ENCODE measurements at regions not wholly inside any gene's neighbourhood (a gene's known extent, or its start where the extent isn't known, plus 50 kb on each side); places are given as distances from the start of the nearest gene placed in this dataset.
"Not testable (repeated sequence)": the region's sequence is repeated elsewhere in the genome, so short reads cannot be mapped to it uniquely, and the experiment has no call there.

- not testable (repeated sequence) for DNase-seq (ENCODE audit: low read depth, low spot score)
Observed at GRCh38 chr3:127046690-127047089, 63.8 kb downstream of the PLXNA1 start.

DNA sequence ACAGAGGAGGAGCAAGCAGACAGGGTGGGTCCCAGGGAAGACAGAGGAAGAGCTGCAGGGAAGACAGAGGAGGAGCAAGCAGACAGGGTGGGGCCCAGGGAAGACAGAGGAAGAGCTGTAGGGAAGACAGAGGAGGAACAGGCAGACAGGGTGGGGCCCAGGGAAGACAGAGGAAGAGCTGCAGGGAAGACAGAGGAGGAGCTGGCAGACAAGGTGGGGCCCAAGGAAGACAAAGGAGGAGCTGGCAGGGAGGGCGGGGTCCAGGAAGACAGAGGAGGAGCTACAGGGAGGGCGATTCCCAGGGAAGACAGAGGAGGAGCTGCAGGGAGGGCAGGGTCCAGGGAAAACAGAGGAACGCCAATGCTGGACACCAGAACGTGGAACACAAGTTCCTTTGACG lies 66.5 kb downstream of the PLXNA1 start:
- DNase-seq (ENCODE audit: low read depth, low spot score) = no peak

DNA sequence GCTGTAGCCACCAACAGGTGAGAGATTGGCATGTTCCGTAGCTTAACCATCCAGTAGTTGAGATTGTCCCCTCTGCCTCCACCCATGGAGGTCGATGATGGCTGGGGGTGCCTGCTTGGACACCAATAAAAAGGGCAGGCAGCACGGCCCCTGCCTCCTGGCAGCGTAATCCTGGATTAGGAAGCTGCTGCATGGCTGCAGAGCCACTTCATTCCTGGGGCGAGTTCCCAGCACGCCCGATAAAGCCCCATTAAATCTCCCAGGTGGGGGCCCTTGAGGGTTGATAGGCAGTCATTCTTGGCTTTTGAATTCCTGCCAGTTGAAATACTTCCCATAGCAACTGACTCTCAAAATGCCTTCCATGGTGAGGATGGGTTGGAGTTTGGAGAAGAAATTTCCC lies 67.8 kb downstream of the PLXNA1 start:
- DNase-seq (ENCODE audit: low read depth, low spot score) = no peak

DNA sequence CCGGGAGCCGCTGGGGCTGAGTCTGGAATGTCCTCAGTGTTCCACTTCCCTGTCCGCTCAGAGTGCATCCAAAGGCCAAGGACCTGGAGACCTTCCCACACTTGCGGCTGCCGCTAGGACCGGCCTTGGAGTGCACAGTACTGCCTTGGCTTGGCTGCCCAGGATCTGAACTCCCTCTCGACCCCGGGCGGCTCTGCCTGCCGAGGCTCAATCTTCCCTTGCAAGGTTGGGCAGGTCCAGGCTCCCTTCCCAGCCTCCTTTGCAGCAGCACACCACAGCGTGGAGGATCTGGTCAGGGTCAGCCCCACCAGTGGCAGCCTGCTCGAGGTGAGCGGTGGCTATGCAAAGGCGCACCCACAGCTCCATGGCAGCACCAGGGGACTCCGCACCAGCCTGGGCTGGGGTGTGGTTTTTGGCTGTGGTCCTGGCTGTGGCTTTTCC lies 69.2 kb downstream of the PLXNA1 start:
- no peak for DNase-seq (ENCODE audit: low read depth, low spot score)

DNA sequence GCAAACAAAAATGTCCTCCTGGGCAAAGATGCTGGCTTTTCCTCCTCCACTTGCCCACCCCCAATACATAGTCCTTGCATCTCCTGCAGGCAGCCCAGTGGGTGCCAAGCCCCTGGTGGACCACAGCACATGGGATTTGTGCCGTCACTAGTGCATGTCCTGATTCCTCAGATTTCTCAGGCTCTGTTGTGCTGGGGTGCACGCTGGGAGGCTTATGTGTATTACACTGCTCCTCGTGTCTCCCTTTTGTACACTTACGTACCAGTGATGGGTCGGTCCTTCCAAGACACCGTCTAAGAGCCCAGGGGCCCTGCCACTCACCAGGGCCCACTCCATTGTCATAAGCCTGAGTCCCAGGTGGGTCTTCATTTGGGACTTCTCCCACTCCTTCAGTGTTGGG lies 70.1 kb downstream of the PLXNA1 start:
- no peak for DNase-seq (ENCODE audit: low read depth, low spot score)

DNA sequence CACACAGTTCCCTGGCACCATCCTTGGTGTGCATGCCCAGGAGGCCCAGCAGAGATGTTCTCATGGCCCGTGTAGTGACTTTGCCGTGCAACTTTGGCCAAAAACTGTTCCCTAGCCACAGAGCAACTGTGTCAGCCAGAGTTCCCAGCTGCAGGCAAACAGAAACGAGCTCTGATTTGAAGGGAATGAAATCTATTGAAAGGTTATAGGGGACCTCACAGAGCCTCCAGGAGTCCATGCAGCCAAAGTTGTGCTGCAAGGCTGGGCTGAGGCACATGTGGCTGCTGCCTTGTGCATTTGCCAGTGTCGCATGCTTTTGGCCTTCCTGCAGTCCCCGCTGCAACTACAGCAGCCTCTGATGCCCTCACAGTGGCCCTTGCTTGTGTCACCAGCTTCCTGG lies 70.5 kb downstream of the PLXNA1 start:
- no peak for DNase-seq (ENCODE audit: low read depth, low spot score)

DNA sequence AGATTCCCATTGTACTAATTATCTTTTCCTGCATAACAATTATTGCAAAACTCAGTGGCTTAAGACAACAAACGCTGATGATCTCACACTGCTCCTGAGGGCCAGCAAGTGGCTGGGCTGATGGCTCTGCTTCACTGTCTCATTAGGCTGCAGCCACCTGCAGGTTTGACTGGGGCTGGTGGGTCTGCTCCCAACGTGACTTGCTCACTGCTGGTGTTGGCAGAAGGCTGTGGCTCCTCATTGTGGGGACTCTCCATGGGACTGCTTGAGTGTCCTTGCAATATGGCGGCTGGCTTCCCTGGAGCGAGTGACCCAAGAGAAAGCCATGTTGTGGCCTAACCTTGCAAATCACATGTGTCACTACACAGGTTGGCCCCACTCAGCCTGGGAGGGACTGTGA lies 71.1 kb downstream of the PLXNA1 start:
- DNase-seq (ENCODE audit: low read depth, low spot score) = no peak

DNA sequence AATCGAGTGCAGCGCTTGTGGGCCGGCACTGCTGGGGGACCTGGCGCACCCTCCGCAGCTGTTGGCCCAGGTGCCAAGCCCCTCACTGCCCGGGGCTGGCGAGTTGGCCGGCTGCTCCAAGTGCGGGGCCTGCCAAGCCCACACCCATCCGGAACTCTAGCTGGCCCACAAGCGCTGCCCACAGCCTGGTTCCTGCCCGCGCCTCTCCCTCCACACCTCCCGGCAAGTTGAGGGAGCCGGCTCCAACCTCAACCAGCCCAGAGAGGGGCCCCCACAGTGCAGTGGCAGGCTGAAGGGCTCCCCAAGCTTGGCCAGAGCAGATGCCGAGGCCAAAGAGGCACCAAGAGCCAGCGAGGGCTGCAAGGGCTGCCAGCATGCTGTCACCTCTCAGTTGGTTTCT lies 73.4 kb downstream of the PLXNA1 start:
- no peak for DNase-seq (ENCODE audit: low read depth, low spot score)

GRCh38 chr3:127056976-127057375 lies 74.1 kb downstream of the PLXNA1 start:
- DNase-seq (ENCODE audit: low read depth, low spot score) = no peak

DNA sequence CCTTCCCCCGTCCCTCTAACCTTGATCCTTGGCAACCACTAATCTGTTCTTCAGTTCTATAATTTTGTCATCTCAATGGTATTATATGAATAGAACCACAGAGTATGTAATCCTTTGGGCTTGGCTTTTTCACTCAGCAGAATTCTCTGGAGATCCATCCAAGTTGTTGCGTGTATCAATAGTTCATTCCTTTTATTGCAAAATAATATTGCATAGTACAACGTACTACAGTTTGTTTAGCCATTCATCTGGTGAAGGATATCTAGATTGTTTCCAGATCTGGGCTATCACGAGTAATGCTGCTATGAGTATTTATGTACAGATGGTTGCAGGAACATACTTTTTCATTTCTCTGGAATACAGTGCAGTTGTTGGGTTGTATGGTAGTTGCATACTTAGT lies 76.2 kb downstream of the PLXNA1 start:
- DNase-seq (ENCODE audit: low read depth, low spot score) = no peak

- DNase-seq (ENCODE audit: low read depth, low spot score) = no peak
Observed at GRCh38 chr3:127061641-127062040, 78.7 kb downstream of the PLXNA1 start.

DNA sequence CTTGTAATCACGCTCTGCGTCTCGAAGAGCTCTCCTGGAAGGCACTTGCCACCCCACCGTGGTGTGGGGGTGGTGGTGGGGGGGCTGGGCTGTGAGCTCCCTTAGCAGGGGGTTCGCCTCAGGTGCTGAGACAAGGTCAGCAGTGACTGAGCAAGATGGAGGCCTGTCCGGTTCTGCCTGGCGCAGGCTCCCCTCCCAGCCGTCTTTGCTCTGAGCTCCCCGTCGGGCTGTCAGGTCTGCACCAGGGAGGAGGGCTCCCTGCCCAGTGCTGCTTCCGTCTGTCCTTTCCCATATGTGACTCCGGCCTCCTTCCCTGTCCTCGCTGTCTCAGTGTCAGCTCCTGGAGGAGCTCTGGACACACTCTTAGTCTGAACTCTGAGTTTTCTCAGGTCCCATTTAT lies 80.0 kb downstream of the PLXNA1 start:
- DNase-seq (ENCODE audit: low read depth, low spot score) = no peak

DNA sequence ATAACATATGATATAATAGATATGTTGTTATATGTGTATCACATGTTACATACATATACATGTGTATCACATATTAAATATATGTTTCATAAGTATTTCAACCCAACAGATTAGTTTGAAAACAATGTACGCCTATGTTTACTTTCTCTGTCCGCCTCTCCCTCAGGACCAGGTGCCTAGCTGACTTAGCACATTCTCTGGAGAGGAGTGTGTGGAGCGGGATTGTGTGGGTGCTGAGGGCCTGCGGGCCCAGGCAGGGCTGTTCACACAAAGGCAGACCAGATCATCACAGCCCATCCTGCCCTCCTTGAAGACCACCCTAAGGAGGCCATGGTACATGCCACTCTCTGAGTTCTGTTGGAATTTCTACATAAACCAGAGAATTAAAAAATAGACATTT lies 81.0 kb downstream of the PLXNA1 start:
- no peak for DNase-seq (ENCODE audit: low read depth, low spot score)

DNA sequence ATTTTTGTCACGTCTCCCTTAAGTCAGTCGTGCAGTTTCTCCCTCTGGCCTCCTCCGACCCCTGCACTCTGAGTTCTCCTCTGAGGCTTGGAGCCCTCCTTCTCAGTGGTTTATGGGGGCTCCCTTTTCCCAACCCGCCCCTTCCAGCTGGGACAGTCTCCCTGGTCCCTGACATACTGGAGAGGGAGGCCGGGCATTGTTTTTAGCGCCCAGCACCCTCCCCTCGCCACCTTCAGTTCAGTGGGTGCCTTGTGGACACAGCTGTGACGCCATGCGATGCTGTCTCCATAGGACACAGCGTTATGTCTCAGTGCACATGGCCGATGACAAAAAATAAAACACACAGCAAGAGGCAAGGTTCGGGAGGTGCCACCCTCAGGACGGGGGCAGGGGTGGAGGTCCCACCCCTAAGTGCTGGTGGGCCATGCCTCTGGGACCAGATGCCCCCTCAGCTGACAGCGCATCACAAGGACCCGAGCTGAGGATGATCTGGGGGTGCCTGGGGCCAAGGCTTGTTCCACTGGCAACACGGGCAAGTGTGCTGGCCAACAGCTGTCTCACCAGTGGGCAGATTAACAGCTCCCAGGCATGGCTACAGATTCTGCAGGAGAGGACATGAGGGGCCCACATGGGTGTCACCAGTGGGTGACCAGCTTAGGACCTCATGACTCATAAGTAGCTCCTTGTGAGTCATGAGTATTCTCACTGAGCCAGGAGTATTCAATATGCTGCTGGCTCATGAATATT lies 81.6 kb downstream of the PLXNA1 start:
- no peak for DNase-seq (ENCODE audit: low read depth, low spot score)

DNA sequence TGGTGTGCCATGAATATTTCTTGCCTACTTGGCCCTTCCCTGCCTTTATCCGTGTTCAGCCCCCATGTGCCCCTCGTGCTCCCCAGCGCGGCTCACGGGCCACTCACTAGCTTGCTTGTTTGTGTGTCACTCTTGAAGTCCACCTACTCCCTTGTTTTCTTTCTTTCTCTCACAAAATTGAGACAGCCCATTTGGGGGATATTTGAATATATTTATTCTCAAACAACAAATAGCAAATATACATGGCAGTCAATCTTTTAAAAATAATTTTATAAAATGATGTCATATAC lies 82.2 kb downstream of the PLXNA1 start:
- DNase-seq (ENCODE audit: low read depth, low spot score) = no peak

DNA sequence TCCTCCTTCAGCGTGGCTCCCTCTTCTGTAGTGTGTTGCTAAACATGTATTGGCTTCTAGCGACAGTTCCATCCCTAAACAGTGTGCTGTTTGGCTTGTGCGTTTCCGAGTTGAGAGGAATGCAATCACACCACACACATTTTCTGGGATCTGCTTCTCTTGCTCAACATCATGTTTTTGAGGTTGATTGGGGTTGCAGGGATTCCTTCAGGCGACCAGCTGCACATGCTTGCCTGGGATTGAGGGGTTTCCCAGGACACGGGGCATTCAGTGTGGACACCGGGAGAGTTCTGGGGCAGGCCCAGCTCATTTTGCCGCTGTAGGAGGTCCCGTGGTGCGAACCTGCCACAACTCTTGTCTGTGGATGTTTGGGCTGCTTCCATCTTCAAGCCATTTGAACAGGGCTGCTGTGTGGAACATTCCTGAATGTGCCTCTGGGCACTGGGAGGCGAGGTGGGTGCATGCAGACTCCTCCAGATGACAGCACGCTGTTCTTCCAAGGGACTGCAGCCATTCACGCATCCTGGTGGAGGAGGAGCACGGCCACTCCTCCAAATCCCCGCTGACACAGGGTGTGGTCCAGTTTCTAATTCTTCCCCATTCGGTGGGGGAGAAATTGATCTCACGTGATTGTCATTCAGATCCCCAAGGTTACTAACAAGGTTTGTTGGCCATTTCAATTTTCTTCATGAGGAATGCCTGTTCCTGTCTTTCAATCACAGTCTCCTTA lies 82.8 kb downstream of the PLXNA1 start:
- no peak for DNase-seq (ENCODE audit: low read depth, low spot score)

- DNase-seq (ENCODE audit: low read depth, low spot score) = no peak
Observed at GRCh38 chr3:127066635-127067034, 83.7 kb downstream of the PLXNA1 start.

DNA sequence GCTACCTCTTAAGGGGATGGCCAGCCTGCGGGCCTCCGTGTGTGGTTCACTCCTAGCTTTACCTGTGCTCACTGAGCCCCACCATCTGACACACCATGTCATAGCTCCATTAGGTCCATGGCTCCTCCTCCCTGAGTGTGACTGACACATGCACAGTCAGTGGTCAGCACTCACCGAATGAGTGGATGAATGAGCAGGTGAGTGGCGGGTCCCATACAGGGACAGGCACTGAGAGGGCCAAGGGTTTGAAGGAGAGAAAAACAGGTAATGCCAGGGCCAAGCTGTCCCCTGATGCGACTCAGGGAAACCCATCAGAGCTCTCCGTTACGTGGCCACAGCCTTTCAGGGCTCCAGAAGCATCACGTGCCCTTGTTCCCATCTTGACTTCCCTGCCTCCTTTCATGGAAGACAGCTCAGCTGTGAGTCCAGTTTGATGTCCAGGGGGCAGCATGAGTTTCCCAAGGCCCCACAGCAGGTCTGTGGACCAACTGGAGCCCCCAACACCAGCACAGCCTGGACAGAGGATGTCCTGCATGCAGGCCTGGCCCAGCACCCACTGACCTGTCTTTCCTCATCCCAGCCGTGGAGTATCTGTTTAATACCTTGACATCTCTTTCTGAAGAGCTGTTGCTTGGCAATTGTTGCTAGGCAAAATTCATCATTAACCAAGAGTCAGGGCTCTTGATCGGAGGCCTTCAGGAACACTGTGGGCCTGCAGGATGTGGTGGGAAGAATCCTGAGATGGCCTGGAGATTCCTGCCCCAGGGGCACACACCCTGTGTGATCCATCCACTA lies 84.4 kb downstream of the PLXNA1 start:
- no peak for DNase-seq (ENCODE audit: low read depth, low spot score)

- DNase-seq (ENCODE audit: low read depth, low spot score) = no peak
Observed at GRCh38 chr3:127068111-127068810, 85.3 kb downstream of the PLXNA1 start.

DNA sequence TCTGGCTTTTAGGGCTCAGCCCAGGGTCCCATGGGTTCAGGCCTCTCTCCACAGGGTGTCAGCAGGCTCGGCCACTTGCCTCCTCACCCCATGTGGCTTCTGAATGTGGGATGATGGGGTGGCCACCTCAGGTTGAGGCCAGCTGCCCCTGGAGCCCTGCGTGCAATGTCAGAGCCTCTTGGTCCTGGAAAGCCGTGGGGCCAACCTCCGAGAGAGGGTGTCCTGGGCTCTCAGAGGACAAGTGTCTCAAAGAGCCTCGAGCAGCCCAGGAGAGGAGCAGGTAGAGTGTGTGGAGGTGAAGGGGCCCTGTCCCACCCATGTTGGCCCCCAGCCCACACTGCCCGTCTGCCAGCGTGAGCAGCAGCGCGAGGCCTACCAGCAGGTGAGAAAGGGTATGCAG lies 86.0 kb downstream of the PLXNA1 start:
- no peak for DNase-seq (ENCODE audit: low read depth, low spot score)

GRCh38 chr3:127069814-127070440 lies 87.0 kb downstream of the PLXNA1 start:
- no peak for DNase-seq (ENCODE audit: low read depth, low spot score)

GRCh38 chr3:127070776-127071175 lies 87.9 kb downstream of the PLXNA1 start:
- DNase-seq (ENCODE audit: low read depth, low spot score) = no peak
